Gastroesophageal sphincter (tissue), 4 donors: ENCODE measurements at regions not wholly inside any gene's neighbourhood (a gene's known extent, or its start where the extent isn't known, plus 50 kb on each side); places are given as distances from the start of the nearest gene placed in this dataset.

ENCODE experiments used
- ATAC-seq: fragments of 150-250 bp; one replicate; pipeline ENCODE4 v1.9.1; 2016; ENCODE audit warnings: mild to moderate bottlenecking, moderate library complexity
- H3K27ac ChIP-seq, 4 donors: fragments of 200-600 bp; sonication (generic) in 3 of 4; 1 replicate in 3 of 4; 2 replicates in 1 of 4; pipeline ENCODE4 v1.5.1; 2016 to 2019
- H3K27me3 ChIP-seq: fragments of 200-600 bp; sonication (generic); one replicate; pipeline ENCODE4 v1.5.1; 2019
- H3K36me3 ChIP-seq, 2 donors: fragments of 200-600 bp; sonication (generic); one replicate each; pipeline ENCODE4 v1.5.1; 2019; ENCODE audit warnings: control low read depth in 1 of 2
- H3K4me1 ChIP-seq, 3 donors: fragments of 200-600 bp; sonication (generic); 1 replicate in 2 of 3; 2 replicates in 1 of 3; pipeline ENCODE4 v1.5.1; 2016 to 2019; ENCODE audit warnings: control low read depth in 2 of 3
- H3K4me3 ChIP-seq, 2 donors: fragments of 200-600 bp; sonication (generic); one replicate each; pipeline ENCODE4 v1.5.1; 2019; ENCODE audit warnings: mild to moderate bottlenecking in 1 of 2, moderate library complexity in 1 of 2
- H3K9me3 ChIP-seq, 3 donors: fragments of 200-600 bp; sonication (generic); one replicate each; pipeline ENCODE4 v1.5.1; 2017 to 2019; ENCODE audit warnings: control low read depth in 2 of 3
- EP300 ChIP-seq: sonication (generic); formaldehyde crosslinking; IDR thresholded peaks from one replicate; pipeline ENCODE4 v1.6.1; 2017; ENCODE audit warnings: antibody characterized with exemption, mild to moderate bottlenecking
- POLR2A ChIP-seq, 2 donors: fragments of 450-650 bp; IDR thresholded peaks; one replicate each; pipeline ENCODE4 v1.6.1; 2017; ENCODE audit warnings: antibody characterized with exemption in 2 of 2, mild to moderate bottlenecking in 2 of 2, moderate library complexity in 1 of 2
- POLR2AphosphoS5 ChIP-seq: sonication (generic); formaldehyde crosslinking; IDR thresholded peaks from one replicate; pipeline ENCODE4 v1.6.1; 2017; ENCODE audit warnings: antibody characterized with exemption
- WGBS, 2 donors: methylation state at CpG; one replicate each; pipeline ENCODE4 v1.1.5; 2018; ENCODE audit warnings: low coverage in 1 of 2; 5-methylcytosine and 5-hydroxymethylcytosine counted together
- TF ChIP-seq, protein P1 (sequence below), 4 experiments: fragments of 200-600 bp in 2 of 4; fragments of 450-650 bp in 2 of 4; sonication (generic) in 1 of 4; IDR thresholded peaks; one replicate each; pipeline ENCODE4 v1.5.1; 2017 to 2019; ENCODE audit warnings: antibody characterized with exemption in 4 of 4, mild to moderate bottlenecking in 2 of 4, moderate library complexity in 2 of 4

DNA sequence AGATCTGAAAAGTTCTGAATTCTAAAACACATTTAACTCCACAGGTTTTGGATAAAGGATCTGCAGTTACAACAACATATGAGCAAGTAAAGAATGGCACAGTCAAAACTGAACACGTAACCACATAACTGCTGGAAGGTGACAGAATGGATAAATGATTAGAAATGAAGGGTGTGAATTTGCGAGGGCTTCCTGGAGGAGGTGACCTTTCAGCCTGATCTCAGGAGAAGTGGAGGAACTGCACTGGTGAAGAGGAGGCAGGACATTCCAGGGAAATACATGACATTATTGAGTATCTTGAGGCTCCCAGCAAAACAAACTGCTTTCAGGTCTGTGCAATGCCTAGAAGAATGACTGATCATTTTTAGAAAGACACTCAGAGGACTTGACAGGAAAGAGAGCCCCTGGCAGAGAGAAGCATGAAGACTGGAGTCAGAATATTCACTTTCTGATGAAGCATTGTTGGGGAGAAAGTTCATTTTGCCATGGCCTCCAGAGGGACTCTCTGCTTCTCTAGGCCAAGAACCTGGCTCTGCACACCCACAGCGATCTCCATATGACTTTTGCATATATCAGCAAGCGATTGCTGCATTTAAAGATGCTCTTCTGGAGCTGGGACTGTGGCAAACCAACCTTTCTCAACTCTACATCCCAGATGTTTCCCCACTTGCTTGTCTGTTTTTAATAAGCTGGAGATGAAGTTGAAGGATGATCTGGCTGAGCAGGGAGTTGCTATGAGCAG is 122.7 kb upstream of the FAM78B start:
- no peaks in the 10 kb centered on the region for H3K9me3 ChIP-seq
- no peak overlapping the region for H3K27ac ChIP-seq
- H3K4me3 ChIP-seq: no peak overlapping the region
- no peaks in the 10 kb centered on the region for H3K4me1 ChIP-seq
- no peak for ATAC-seq
- no peaks in the 10 kb centered on the region for H3K36me3 ChIP-seq
- WGBS, 2 donors: 58 to 76% methylated on average over 2 to 4 of the region's 4 CpGs
- no peaks in the 10 kb centered on the region for H3K27me3 ChIP-seq
- no peak for TF ChIP-seq EP300
- TF ChIP-seq, protein P1, sequence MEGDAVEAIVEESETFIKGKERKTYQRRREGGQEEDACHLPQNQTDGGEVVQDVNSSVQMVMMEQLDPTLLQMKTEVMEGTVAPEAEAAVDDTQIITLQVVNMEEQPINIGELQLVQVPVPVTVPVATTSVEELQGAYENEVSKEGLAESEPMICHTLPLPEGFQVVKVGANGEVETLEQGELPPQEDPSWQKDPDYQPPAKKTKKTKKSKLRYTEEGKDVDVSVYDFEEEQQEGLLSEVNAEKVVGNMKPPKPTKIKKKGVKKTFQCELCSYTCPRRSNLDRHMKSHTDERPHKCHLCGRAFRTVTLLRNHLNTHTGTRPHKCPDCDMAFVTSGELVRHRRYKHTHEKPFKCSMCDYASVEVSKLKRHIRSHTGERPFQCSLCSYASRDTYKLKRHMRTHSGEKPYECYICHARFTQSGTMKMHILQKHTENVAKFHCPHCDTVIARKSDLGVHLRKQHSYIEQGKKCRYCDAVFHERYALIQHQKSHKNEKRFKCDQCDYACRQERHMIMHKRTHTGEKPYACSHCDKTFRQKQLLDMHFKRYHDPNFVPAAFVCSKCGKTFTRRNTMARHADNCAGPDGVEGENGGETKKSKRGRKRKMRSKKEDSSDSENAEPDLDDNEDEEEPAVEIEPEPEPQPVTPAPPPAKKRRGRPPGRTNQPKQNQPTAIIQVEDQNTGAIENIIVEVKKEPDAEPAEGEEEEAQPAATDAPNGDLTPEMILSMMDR (IDR thresholded peaks at IDR 0.05): no peak

DNA sequence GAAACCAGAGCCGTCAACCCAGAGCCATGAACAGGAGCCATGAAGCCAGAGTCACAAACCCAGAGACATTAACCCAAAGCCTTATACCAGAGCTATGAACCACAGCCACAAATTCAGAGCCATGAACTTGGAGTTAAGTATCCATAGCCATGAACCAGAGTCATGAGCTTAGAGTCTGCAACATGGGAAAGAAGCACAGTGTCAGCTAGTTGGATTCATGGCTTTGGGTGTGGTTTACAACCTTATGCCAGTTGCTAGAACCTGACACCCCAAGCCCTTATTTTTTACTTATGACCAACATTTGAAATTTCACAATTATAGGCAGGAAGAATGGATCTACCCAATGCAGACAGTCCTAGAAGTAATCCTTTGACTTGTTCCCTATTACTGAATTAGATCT is 128.9 kb upstream of the FAM78B start:
- Histone ChIP-seq H3K27ac (no peak overlapping the region), H3K4me1 (no peaks in the 10 kb centered on the region), H3K9me3 (no peaks in the 10 kb centered on the region), H3K36me3 (no peaks in the 10 kb centered on the region), H3K27me3 (no peaks in the 10 kb centered on the region), H3K4me3 (no peak overlapping the region)
- TF ChIP-seq, protein P1 (IDR thresholded peaks at IDR 0.05): no peak
- TF ChIP-seq POLR2A (IDR thresholded peaks at IDR 0.05) (no peak), EP300 (no peak), POLR2AphosphoS5 (no peak)
- 83% methylated on average over 1 of the region's 1 CpG; no CpG with 5 or more reads in 1 of the 2 donors for WGBS, 2 donors
- no peak for ATAC-seq

DNA sequence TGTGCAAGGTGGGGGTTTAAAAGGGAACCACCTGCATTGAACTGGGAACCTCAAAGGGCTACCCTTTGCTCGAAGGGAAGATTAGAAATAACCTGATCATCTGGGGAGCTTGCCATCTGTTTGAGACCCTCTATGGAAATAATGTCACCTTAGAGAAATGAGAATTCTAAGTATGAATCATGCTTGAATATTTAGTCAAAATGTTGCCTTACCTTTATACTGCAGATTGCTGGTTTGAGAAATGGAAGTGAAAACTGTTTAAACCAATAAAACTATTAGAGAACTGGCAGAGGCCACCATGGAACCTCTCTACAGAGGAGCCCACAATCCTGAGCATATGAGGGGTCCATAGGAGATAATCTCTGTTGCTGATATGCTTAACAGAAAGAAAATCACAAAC is 131.2 kb upstream of the FAM78B start:
- H3K36me3 ChIP-seq: no peaks in the 10 kb centered on the region
- TF ChIP-seq POLR2AphosphoS5: no peak
- no peak for TF ChIP-seq POLR2A (IDR thresholded peaks at IDR 0.05)
- TF ChIP-seq EP300: no peak
- TF ChIP-seq, protein P1 (IDR thresholded peaks at IDR 0.05): no peak
- ATAC-seq: no peak

DNA sequence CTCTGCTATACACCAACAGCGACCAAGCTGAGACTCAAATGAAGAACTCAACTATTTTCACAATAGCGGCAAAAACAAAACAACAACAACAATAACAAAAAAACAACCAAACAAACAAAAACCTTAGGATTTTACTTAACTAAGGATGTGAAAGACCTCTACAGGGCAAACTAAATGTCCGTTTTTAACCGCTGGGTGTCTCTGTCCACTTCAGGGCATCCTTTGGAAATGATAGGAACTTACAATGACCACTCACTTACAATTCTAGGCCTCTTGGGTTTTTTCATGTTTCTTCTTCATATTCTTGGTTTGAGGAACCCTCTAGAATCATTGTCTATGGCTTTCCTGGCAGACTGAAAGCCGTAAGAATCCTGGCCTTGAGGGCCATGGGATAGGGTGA is 134.0 kb upstream of the FAM78B start:
- Histone ChIP-seq H3K9me3 (no peaks in the 10 kb centered on the region), H3K27me3 (no peaks in the 10 kb centered on the region), H3K4me3 (no peak overlapping the region), H3K36me3 (no peaks in the 10 kb centered on the region), H3K4me1 (no peaks in the 10 kb centered on the region), H3K27ac (no peak overlapping the region)
- ATAC-seq: no peak
- TF ChIP-seq EP300 (no peak), POLR2AphosphoS5 (no peak), POLR2A (IDR thresholded peaks at IDR 0.05) (no peak)
- TF ChIP-seq, protein P1 (IDR thresholded peaks at IDR 0.05): no peak
- 85 to 88% methylated on average over 4 of the region's 5 CpGs for WGBS, 2 donors

More for the DNA sequence above, 131.2 kb upstream of the FAM78B start:
- Histone ChIP-seq H3K27ac (no peak overlapping the region), H3K27me3 (no peaks in the 10 kb centered on the region), H3K4me1 (no peaks in the 10 kb centered on the region), H3K9me3 (no peaks in the 10 kb centered on the region), H3K4me3 (no peak overlapping the region)
- 70% methylated on average over 1 of the region's 1 CpG; no CpG with 5 or more reads in 1 of the 2 donors for WGBS, 2 donors
